ENCODE measurements at regions not wholly inside any gene's neighbourhood (a gene's known extent, or its start where the extent isn't known, plus 50 kb on each side); places are given as distances from the start of the nearest gene placed in this dataset.

GRCh38 chr18:65265761-65266160 lies 485.1 kb upstream of the CDH7 start:
- TF ChIP-seq CTCF (IDR thresholded peaks at IDR 0.05) (no peak), ELK1 (IDR thresholded peaks at IDR 0.05; ENCODE audit: low read depth, low read length) (no peak), REST (IDR thresholded peaks at IDR 0.05) (no peak), EHMT2 (IDR thresholded peaks at IDR 0.05; ENCODE audit: low read depth) (no peak), TP53 (CRISPR knock-in tag; IDR thresholded peaks at IDR 0.05) (no peak), HDAC2 (IDR thresholded peaks at IDR 0.05) (no peak), CEBPB (IDR thresholded peaks at IDR 0.05) (no peak), EP300 (IDR thresholded peaks at IDR 0.05) (no peak), PBX3 (IDR thresholded peaks at IDR 0.05) (no peak), JUN (IDR thresholded peaks at IDR 0.05) (no peak), POLR2A (IDR thresholded peaks at IDR 0.05; ENCODE audit: low read length) (no peak), SMC3 (IDR thresholded peaks at IDR 0.05) (no peak)
